ENCODE measurements at regions not wholly inside any gene's neighbourhood (a gene's known extent, or its start where the extent isn't known, plus 50 kb on each side); places are given as distances from the start of the nearest gene placed in this dataset.

DNA sequence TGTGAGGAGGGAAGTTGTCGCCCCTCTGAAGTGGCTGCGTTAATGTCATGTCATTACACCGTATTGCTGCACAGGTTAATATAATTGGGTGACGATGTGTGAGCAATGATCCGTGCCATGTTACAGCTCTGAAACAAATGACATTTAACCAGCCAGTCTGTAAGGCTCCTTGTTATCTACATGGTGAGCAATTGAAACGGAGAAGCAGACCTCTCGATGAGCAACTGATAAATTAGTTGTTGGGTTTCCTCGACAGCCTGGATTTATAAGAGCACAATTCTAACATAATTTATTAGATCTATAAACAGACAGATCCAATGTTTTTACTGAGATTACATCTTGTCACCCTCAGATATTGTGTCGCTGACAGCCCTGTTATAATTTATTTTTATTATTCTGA is 49.9 kb upstream of the MAFB start:
- in situ Hi-C loops (cut with HindIII; ENCODE audit: low sequenced_read_pairs) = no loop called here

DNA sequence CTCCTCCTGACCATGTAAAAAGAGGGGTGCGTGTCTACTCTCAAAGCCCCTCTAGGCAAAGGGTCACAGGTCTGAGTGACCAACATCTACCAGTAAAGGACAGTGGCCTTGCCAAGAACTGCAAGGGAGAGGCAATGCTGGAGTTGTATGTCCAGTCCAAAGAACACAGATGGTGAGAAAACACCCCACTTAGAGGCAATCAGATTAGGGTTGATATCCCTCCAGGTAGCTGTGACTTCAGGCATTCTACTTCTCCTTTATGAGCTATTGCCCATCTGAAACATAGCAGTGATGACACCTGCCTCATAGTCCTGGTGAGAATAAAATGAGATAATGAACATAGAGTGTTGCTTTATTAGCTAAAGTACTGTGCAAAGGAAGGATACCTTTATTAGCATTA is 50.8 kb upstream of the MAFB start:
- in situ Hi-C loops (cut with HindIII; ENCODE audit: low sequenced_read_pairs) = no loop called here

DNA sequence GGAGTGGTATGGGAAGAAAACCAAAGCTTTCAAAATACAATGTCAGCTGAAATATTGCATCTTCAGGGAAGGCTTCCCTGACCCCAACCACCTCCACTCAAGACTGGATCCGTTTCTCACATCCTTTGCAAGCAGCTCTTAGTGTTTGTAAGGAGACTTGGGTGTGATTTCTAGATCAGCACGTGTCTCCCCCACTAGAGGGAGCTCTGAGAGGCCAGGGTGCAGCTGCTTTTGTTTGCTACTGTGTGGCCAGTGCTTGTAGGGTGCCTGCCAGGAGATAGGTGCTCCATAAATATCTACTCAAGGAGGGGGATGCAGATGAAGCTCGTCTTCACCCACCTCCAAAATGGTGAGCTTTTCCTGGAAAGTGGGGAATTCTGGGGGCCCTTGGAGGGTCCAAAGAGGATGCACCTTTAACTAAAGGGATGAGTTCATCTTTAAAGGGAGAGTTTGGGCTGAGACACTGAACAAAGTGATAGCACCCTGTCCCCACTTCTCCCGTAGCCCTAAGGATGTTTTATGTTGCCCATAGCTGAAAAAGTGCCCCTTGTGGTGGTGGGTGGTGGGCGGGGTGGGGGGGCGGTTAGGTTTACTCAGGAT is 52.6 kb upstream of the MAFB start:
- in situ Hi-C loops (cut with HindIII; ENCODE audit: low sequenced_read_pairs) = no loop called here

DNA sequence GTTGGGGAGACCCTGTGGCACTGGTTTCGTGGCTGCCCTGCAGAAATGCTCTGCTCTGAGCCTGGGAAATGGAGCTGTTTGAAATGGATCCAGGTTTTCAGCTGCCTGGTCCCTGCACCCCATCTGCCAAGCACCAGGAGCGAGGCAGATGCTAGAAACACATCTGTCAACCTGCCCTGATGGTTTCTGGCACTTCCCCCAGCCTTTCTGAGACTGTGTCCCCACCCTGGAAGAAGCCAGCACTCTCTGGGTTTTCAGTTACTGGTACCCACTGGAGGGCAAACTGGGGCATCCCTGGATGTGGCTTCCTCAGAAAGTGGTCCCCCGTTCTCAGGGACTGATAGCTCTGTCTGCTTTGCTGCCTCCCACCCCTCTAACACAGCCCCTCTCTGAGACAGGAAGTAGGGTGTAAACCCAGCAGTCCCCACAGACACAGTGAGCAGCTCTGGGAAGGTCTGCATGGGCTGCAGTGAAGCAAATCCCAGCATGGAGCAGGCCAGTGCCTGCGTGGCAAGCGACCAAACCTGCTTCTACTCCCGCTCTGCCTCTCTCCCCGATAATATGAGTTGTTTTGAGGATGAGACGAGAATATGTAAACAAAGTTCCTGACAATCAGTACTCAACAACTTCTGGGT is 54.2 kb upstream of the MAFB start:
- in situ Hi-C loops (cut with HindIII; ENCODE audit: low sequenced_read_pairs) = no loop called here

DNA sequence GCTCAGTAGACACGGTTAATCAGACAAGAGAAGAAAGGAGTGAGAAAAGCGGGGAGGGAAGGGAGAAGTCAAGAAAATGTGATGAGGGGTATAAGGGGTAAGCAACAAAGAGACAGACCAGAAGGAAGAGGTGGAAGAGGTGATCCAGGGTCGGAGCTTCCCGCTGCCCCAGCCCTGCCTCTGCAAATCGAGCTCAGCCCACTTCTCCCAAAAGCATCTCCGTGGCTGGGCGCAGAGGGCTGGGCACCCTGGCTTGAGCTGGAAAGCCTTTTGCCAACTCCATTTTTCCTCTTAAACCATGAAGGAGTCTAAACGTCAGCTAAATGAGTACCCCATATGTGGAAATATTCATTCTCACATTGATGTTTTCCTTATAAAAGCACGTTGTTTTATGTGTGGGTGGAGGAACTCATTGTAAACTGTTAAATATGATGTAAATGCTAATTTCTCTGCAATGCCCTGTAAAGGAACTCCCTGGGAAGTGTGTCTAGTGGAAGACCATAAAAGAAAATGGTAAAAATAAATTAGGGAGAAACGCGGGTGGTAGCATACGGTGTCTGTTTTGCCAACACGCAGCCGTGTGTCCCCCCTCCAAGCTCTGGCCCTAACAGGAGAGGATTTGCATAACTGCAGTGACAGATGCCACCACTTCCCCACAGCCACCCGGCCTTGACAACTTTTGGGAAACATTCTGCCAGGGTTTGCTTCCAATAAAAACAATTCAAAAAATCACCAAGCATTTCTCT is 55.2 kb upstream of the MAFB start:
- in situ Hi-C loops (cut with HindIII; ENCODE audit: low sequenced_read_pairs) = no loop called here

DNA sequence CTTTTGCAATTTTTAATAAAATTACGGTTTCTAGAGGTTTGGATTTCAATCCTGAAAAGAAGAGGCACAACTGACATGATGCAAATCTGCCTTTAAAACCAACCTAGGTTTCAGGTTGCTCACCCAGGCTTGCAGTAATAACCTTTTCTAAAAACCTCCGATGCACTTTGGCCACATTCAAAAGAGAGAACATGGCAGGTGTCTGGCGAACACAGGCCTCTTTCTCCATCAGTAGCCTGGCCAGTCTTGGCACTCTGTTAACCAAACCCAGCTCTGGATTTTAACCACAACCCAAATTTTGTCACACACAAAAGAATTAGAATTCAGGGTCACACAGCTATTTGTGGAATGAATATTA is 55.8 kb upstream of the MAFB start:
- in situ Hi-C loops (cut with HindIII; ENCODE audit: low sequenced_read_pairs) = no loop called here

DNA sequence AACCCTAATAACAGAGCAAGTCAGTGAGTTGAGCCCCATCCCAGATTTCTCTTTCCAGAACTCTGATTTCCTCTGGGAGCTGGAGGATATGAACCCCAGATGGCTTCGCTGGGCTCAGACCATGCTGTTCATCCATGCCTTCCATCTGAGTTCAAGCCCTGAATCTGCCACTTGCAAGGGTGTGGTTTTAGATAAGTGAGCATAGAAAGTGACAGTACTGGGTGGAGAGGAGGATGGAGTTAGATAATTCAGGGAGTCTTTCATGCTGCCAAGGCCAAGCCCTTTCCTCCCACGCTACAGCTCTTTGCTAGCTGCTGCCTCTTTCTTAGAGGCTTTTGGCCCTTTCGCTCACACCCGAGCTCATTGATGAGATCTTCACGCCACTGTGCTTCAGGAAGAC is 57.2 kb upstream of the MAFB start:
- in situ Hi-C loops (cut with HindIII; ENCODE audit: low sequenced_read_pairs) = no loop called here

DNA sequence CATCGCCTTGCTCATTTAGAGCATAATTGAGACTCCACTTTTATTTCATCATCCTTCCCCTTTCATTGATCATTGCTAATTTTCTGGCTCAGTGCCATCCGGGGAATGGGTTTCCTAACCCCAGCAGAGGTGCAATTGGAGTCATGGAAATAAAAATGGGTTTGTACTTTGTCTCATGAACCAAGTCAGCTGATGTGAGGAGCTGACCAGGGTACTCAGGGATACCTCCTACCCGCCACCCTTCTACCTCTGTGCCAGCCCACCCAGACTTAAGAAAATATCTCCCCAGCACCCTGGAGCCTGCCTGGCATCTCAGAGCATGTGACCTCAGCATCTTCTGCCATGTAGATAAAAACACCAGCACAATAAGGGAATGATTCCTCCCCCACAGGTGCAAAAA is 59.1 kb upstream of the MAFB start:
- in situ Hi-C loops (cut with HindIII; ENCODE audit: low sequenced_read_pairs) = no loop called here

DNA sequence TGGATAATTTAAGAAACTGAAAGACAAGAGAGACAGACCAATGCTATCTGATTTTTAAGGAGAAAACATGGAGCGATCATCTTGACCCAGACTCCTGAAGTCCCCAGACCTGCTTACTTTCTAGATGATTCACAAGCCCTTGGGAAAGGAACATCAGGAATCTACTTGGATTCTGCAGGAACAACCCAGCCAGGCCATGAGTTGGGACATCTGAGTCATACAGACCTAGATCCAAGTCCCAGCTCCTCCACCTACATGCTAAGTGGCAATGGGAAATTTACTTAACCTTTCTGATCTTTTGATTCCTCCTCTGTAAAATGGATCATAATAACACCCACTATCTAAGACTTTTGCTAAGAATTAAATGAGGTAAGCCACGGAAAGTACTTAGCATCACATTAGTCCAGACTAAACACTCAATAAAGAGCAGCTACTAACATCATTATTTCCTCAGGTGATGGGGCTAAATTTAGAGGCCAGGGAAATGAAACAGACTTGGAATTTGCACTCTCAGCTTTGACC is 61.0 kb upstream of the MAFB start:
- in situ Hi-C loops (cut with HindIII; ENCODE audit: low sequenced_read_pairs) = no loop called here

DNA sequence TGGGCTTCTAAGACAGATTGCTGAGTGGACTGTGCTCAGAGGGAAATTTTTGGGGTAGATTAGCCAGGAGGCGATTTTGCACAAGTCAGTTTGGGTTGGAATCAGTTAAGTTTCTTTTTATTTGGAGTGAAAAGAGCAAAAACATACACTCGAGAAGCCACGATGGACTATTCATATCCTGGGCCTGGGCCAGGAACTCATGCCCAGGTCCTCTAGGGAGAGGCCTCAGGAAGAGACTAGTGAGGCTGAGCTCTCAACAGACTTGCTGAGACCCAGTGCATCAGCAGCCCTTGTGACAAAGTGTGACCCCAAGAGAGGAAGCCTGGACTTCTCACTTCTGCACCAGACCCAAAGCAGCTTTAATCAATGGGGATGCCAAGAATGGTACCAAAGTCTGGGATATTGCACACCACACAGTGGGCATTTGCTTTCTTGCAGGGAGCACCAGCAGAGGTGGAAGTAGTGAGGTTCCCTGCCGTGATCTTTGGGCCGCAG is 61.6 kb upstream of the MAFB start:
- in situ Hi-C loops (cut with HindIII; ENCODE audit: low sequenced_read_pairs) = no loop called here

DNA sequence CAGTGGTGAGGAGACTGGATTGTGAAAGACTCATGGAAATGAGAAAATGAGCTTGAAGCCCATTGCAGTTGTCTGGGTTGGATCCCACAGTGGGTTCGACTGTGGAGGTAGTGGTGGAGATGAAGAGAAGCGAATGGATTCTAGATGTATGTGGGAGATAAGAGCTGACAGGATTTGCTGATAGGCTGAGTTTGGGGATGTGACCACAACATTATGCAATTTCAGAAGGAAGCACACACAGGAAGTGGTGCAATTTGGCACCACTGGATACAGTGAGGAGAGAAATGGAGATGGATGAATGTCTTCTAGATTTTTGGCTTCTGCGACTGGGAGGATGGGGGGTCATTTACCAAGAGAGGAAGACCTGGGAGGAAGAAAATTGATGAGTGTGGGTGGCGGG is 64.4 kb upstream of the MAFB start:
- in situ Hi-C loops (cut with HindIII; ENCODE audit: low sequenced_read_pairs) = no loop called here

DNA sequence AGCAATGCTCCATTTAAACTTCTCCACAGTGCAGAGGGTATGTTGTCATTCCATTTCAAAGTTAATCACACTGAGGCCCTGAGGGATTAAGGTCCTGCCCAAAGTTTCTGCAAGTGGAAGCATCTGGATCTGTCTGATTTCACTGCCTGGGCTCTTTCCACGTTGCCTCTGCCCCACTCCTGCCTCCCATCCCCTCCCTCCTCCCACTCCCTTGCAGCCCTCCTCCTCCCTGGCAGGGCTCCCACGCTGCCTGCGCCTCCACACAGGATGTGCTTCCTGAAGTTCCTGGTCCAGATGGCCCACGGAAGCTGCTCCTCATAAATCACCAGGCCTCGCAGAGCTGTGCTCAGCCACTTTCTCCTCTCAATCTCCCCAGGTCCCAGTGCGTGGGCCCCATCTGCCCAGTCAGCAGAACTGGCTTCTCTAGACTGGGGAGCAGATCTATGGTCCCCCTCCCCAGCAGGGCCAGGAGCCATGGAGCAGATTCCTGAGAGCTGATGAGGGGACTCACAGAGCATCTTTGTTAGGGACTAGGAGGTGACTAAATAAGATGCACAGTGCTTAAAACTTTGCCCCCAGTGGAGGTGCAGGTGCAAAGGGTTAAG is 65.4 kb upstream of the MAFB start:
- in situ Hi-C loops (cut with HindIII; ENCODE audit: low sequenced_read_pairs) = no loop called here

DNA sequence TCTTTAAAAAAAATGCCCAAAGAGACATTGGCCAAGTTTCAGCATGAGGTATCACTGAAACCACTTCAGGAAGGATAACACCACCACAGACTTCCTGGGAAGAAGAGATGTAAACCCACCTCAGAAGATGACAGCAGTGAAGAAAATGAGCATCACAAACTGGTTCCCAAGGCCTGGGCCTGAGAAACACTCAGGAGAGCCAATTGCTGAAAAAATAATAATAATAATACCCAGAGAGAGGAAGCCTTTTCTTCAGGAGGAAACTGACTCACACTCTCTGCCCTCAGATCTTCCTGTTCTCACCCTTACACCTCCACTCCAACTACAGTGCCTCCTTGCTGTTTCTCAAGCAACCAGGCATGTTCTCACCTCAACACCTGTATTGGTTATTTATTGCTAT is 68.1 kb upstream of the MAFB start:
- in situ Hi-C loops (cut with HindIII; ENCODE audit: low sequenced_read_pairs) = no loop called here

DNA sequence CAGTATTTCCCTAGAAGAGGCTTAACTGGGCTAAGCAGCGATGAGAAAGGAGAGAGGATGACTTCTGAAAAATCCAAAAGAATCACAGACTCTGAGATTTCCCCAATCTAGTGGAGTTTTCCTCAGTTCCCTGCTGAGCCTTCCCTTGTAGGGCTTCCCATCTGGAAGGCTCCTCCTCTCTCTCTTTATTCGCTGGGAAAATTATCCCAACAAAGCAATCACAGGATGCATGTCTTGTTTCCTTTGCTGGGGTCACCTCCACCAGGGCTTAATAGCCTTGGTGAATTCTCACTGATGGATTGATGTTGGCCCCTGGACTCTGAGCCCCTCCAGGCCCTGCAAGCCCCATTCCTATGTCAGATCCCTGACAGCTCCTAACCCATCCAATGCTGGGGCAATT is 69.8 kb upstream of the MAFB start:
- in situ Hi-C loops (cut with HindIII; ENCODE audit: low sequenced_read_pairs) = no loop called here

DNA sequence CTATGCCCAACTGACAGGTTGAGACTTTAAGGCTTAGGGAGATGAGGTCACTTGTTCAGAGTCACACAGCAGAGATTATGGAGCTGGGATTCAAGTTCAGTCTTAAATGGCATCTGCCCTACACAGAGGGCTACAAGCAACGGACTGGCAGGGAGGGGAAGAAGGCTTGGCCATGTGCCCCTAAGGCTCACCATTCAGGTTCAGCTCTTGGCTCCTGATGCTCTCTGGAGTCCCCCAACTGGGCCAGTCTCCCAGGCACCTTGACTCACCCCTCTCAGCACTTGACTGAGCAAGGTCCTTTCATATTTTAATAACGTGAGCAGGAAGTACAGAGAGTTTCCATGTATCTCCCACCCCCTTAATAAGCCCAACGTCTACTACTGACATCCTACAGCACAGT is 71.4 kb upstream of the MAFB start:
- in situ Hi-C loops (cut with HindIII; ENCODE audit: low sequenced_read_pairs) = no loop called here

DNA sequence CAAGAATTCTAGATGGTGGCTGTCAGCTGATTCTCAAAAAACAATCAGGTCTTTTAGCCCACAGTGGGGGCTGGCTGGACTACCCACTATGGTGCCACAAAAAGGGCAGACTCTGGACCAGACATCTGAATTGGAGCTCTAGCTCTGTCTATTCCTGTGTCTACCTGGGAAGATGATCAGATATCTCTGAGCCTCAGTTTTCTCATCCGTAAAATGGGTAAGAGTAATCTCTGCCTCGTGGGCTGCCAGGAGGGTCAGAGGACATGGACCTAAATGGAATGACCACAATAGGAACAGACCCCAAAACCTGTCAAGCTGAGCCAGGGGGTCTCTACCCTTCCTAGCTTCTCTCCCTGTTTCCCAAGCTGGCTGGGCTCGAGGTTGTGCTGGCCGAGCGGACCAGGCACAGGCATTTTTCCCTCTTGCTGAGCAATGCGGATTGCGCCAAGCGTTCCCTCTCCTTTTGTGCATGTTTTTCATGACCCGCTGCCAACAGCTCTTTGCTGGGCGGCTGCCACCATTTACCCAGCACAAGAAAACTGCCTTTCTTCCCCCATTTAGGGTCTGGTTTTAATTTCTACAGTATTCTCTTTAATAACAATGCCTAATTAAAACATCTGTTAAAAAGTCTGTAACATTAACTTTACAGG is 74.7 kb upstream of the MAFB start:
- in situ Hi-C loops (cut with HindIII; ENCODE audit: low sequenced_read_pairs) = no loop called here

DNA sequence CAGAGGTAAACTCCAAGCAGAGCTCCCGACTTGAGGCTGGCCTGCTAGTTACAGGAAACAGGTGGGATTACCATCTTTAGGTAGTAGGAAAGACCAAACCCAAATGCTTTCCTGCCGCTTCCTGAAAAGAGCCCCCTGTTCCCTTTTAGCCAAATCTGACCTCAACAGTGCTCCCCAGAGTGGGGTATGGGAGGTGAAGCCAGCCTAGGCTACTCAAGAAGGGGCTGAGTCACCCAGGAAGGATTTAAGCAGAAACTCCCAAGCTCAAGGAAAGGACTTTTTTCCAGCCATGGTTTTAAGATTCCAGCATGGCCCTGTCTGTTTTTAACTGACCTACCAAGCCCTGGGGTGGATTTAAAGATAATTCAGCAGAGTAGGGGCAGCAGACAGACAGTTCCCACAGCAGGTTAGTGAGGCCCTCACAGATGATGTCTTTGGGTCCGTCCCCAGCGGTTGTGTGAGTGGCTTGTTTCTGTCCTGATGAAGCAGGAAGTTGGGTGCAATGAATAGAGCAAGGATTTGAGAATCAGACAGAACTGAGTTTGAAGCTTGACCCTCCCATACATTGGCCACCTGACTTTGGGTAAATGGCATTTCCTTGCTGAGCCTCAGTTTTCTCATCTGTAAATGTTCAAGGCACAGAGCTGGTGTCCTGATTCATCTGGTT is 76.9 kb upstream of the MAFB start:
- in situ Hi-C loops (cut with HindIII; ENCODE audit: low sequenced_read_pairs) = no loop called here

DNA sequence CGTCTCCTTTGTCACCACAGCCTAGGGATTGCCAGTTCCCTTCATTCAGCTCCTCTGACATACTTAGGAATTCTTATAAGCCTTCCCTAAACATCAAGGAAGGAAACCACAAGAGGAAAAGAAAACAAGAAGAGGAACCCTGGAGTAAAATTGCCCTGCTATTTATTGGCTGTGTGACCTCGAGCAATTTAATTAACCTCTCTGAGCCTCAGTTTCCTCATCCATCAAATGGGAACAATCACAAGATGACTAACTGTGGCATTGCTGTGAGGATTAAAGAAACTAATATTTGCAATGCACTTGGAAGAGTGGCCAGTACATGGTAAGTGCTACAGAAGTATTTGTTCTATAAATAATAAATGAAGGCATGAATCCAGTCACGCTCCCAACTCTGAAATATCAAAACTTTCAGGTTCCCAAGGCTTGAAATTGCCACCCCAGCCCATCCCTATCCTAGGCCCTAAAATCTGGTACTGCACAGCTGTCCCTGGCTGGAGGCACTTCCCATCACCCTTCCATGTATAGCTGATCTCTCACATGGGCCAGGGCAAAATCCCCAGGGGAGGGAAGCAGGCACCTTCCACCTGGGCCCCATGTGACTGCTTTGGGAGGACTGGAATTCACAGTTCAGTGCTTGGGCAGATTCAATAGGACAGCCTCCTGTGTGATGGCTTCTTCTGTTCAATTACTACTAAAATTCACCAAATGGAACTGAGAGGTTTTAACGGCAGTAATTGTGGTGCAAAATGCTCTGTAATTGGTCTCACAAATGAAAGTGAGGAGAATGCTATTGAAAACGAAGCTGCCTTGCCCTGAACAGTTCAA is 78.0 kb upstream of the MAFB start:
- in situ Hi-C loops (cut with HindIII; ENCODE audit: low sequenced_read_pairs) = no loop called here

DNA sequence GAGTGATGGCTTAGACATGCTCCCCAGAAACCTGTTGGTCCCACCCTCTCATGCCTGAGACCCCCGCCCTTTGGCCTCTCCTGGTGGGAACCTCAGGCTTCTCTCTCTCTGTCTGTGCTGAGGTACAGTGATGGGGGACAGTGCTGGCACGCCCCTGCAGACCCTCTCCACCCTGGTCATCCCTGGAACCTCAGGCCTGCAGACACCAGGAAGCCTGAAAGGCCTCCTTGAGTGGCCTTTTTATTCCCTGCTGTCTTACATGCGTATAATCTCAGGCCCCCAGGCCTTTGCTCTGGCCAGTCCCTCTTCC is 78.5 kb upstream of the MAFB start:
- in situ Hi-C loops (cut with HindIII; ENCODE audit: low sequenced_read_pairs) = no loop called here

DNA sequence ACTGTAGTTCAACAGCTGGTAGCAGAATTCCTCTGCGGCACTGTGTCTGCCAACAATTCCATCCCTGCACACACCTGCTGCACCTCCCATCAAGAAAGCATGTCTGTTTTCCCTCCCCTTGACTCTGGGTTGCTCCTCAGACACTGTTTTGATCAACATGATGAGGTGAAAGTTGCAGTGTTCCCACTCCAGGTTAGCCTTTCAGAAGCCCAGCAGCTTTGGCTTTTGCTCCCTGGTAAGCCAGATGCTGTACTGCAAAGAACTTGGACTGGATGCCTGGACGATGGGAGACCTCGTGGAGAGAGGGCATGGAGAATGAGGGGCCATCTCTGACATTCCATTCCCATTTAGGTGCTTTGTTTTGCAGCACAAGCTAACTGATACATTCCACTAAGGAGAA is 79.1 kb upstream of the MAFB start:
- in situ Hi-C loops (cut with HindIII; ENCODE audit: low sequenced_read_pairs) = no loop called here

All from endothelial cell of hepatic sinusoid (primary cell).